GM19240 (cell line): ENCODE measurements at regions not wholly inside any gene's neighbourhood (a gene's known extent, or its start where the extent isn't known, plus 50 kb on each side); places are given as distances from the start of the nearest gene placed in this dataset.

ENCODE experiments used
- DNase-seq: peaks from one replicate; pipeline ENCODE4 v3.0.0; 2011; ENCODE audit warnings: low spot score; ENCODE audit not compliant: insufficient read length

DNA sequence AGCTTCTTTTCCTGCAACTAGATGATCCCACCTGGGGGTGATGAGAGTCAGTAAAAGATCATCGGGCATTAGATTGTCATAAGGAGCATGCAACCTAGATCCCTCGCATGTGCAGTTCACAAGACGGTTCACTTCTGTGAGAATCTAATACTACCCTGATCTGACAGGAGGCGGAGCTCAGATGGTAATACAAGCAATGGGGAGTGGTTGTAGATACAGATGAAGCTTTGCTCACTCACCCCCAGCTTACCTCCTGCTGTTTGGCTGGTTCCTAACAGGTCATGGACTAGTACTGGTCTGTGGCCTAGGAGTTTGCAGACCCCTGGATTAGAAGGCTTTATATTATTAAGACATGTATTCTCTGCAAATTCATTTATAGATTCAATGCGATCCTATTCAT lies 181.6 kb upstream of the MGMT start:
- DNase-seq: no peak

GRCh38 chr10:129288999-129289584 lies 177.9 kb upstream of the MGMT start:
- no peak for DNase-seq

DNA sequence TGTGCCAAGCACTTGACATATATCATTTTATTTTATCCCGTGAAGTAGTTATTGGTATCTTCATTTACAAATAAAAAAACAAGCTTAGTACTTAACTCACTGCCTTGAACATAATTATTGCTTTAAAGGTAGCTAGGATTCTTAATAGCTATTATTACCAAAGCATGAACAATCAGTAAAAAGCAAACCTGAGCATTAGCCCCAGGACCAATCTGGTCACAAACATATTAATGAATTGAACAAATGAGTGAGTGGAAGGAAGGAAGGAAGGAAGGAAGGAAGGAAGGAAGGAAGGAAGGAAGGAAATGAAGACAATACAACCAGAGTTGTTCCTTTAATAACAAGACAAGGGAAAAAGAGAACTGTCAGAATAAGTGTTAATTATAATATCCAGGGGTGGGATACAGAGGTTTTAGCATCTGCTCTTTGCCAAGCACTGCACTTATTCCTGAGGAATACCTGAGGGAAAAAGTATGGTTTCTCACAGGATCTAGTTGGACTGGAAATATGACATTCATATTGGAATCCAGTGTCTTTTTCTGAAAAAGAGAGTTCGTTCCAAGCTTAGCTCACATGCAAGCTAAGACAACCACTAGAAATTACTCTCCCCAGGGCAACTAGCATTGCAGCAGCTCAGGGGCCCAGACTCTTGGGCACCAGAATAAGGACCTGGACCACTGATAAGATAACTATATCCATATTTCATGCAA lies 172.9 kb upstream of the MGMT start:
- DNase-seq: no peak

GRCh38 chr10:129294944-129295343 lies 172.1 kb upstream of the MGMT start:
- no peak for DNase-seq

GRCh38 chr10:129305046-129305445 lies 162.0 kb upstream of the MGMT start:
- DNase-seq: no peak

DNA sequence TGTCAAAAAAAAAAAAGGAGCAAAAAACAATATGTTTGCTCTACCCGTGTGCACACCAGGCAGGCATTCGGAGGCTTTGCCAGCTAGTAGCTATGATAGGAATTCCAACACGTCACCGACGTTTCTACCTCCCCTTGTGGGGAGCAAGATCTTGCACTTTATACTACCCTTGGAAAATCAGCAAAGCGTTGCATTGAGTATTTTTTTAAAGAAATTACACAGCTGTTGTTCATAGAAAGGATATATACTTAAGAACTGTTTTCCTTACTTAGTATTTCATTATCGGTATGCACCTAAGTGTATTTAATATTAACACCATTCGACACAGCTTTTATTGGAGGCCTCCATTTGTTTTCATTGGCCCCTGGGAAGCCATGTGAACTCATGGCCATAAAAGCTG lies 159.9 kb upstream of the MGMT start:
- no peak for DNase-seq

DNA sequence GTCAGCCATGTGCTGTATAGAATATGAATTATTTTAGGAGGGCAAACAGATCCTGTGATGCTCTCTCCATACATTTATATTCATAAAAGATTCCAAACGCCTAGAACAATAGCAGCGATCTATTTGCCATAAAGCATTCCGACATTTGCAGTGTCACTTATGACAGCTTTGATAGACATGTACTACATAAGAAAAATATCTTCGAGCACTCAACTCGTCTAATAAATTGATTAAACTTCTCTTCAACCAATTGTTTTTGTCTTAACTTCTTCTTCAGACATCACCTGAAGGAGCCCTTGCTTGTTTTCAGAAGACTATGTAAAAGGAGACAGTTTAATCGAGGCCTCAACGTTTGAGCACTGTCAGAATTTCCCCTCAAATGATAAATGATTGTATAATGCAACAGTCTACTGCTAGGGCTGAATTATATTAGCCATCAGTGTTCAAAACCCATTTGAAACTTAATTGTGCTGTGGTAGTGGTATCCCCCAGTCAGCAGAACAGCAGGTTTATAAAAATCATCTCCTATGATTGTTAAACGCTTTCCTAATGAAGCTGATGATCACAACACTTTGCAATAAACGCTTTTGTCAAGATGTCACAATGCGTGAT lies 158.0 kb upstream of the MGMT start:
- no peak for DNase-seq

- no peak for DNase-seq
Observed at GRCh38 chr10:129309565-129309964, 157.5 kb upstream of the MGMT start.

GRCh38 chr10:129310881-129311280 lies 156.2 kb upstream of the MGMT start:
- DNase-seq: no peak

GRCh38 chr10:129319934-129320333 lies 147.1 kb upstream of the MGMT start:
- DNase-seq: no peak

DNA sequence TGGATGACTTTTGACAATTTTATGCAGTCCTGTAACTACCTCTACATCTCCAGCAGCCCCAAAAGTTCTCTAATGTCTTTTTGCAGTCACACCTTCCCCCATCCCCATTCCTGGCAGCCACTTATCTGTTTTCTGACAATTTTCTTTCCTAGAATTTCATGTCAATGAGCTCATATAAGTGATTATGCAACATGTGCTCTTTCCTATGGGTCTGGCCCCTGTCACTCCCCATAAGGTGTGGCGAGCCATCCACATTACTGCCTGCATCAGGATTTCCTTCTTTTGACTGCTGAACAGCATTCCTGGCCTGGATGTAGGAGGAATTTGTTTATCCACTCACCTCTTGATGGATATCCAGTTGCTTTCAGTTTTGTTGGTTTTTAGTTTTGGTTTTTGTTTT lies 146.7 kb upstream of the MGMT start:
- no peak for DNase-seq

DNA sequence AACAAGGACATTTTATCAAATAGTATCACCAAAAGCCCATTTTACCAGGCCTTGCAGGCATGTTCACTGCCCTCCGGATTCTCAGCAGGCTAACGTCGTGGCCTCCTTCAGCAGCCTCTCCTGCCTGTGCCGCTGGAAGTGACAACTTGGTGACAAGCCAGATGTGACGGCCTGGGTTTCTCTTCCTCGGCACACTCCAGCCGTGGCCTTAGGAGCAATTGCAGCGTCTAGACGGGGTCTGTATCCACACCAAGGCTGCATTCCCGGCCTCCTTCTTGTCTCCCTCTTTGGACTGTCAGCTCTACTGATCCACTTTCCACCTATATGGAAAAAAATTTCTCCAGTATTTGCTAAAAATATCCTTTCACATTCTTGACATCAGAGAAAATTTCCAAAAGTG lies 145.3 kb upstream of the MGMT start:
- no peak for DNase-seq

DNA sequence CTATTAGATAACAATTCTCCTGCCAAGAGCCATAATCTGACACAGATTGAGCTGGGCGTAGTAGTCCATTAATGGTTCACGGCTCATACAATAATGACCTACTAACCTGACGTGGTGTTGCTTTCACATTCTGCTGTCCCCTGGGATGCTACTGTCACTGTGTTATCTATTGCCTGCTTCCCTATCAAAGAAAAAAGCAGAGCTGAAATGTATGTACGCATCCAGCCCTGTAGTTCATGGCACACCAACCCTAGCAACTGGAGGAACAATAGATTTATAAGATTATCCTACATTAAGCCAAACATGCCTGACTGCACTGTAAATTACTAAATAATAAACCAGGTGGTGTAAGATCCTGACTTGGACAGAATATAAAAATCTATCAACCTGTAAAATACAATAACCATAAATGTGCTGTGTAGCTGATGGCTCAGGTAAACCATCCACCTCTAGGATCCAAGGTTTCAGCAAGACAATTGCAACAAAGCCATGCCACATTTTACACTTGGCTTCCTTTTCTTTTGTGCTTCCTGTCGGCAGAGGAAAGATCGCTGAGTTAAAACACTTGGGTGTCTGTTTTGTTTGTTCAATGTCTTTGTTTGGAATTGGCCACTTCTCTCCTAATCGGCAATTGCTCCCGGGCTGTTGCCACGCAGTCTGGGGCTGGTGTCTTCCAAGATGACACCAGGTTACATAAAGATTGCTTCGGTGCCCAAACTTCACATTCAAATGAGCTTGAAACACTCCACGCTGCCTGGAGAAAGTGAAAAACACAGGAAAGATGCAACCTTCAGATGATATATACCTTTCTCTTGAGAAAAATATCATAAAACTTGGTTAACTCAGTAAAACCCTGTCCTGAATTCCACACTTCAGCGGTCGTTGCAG lies 143.9 kb upstream of the MGMT start:
- no peak for DNase-seq

DNA sequence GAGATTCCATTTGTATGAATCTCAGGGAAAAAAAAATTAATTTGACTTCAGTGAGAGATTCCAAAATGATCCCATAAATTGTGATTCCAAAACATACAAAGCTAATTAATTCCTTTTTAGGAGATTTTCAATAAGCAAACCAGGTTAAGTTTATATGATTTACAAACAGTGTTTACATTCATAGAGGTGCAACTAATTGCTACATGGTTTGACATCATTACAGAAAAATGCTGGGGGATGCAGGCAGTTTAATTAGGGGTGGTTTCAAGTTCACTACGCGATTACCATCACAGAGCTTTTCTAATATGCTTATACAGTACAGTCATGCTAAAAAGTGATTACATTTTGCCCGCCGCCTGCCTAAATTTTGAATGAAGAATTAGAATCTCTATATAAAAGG lies 143.2 kb upstream of the MGMT start:
- DNase-seq: no peak

- DNase-seq: no peak
Observed at GRCh38 chr10:129325893-129326292, 141.1 kb upstream of the MGMT start.

GRCh38 chr10:129328546-129328945 lies 138.5 kb upstream of the MGMT start:
- DNase-seq: no peak

GRCh38 chr10:129329385-129330055 lies 137.5 kb upstream of the MGMT start:
- DNase-seq: no peak

- DNase-seq: no peak
Observed at GRCh38 chr10:129330211-129330610, 136.8 kb upstream of the MGMT start.

DNA sequence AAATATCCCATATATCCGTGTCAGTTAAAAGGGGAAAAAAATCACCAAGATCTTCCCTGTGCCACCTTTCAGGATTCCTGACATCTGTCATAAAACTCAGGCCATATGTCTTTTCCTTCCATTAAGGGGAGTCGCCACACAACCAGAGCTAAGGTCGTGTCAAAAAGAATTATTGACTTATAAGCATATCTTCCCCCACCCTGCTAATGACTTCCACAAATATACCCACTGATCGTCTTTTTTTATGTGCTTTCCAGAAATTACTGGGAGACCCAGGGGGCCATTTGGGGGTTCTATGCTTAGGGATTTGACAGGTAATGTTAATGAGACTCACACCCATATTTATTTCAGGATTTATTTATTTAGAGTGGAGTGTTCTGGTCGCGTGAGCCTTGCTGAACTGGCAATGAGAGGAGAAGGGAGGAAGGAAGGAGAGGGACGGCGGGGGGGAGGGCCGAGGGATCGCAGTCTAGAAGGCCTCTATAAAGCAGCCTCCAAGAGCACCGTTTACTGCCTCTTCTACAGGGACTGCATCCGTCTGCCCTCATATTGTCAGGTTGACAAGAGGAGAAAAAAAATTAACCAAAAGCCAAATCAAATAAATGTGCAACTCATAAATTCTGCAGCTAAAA lies 135.7 kb upstream of the MGMT start:
- DNase-seq: no peak

DNA sequence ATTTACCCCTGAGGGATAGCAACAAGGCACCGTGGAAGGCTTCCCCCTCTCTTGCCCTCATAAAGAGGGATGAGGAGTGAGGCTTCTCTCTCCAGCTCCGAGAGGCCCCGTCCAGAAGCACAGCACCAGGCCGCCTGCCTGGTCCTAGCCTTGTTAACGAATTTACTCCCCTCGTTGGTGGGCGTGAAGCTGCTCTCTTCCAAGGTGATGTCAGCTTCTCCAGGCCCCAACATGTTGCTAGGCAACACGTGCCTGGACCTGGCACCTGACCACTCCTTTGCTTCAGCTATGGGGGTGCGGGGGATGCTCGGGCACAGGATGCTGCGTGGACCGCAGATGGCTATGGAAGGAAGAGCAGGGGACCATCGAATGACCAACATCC lies 135.2 kb upstream of the MGMT start:
- DNase-seq: no peak

- no peak for DNase-seq
Observed at GRCh38 chr10:129332476-129332875, 134.6 kb upstream of the MGMT start.
